ENCODE measurements at regions not wholly inside any gene's neighbourhood (a gene's known extent, or its start where the extent isn't known, plus 50 kb on each side); places are given as distances from the start of the nearest gene placed in this dataset.

GRCh38 chr7:68485253-68485917 is 1112.9 kb upstream of the AUTS2 start:
- H3K4me3 ChIP-seq = no peak overlapping the region

GRCh38 chr7:68488341-68489060 is 1109.8 kb upstream of the AUTS2 start:
- Histone ChIP-seq H3K27ac (no peak overlapping the region), H3K36me3 (no peaks in the 10 kb centered on the region), H3K9me3 (no peaks in the 10 kb centered on the region), H3K4me1 (ENCODE audit: insufficient read depth) (no peaks in the 10 kb centered on the region), H3K4me3 (no peak overlapping the region), H3K27me3 (no peaks in the 10 kb centered on the region)
- no peak for TF ChIP-seq EP300 (IDR thresholded peaks at IDR 0.05)
- no peak for TF ChIP-seq POLR2A (IDR thresholded peaks at IDR 0.05)
- TF ChIP-seq CTCF (IDR thresholded peaks at IDR 0.05) = no peak
- no peak for DNase-seq
- intact Hi-C loops (cut with DNase I) = no loop called here
- WGBS, 3 donors = 56 to 61% (median 58%) methylated on average over 8 of the region's 8 CpGs

More at GRCh38 chr7:68485253-68485917, 1112.9 kb upstream of the AUTS2 start:
- no peak for DNase-seq
- Histone ChIP-seq H3K36me3 (no peaks in the 10 kb centered on the region), H3K27me3 (no peaks in the 10 kb centered on the region), H3K9me3 (no peaks in the 10 kb centered on the region), H3K27ac (no peak overlapping the region), H3K4me1 (ENCODE audit: insufficient read depth) (no peaks in the 10 kb centered on the region)
- intact Hi-C loops (cut with DNase I) = no loop called here
- WGBS, 3 donors = 68 to 89% (median 76%) methylated on average over 2 of the region's 2 CpGs
- TF ChIP-seq POLR2A (IDR thresholded peaks at IDR 0.05) = no peak
- no peak for TF ChIP-seq CTCF (IDR thresholded peaks at IDR 0.05)
- no peak for TF ChIP-seq EP300 (IDR thresholded peaks at IDR 0.05)

GRCh38 chr7:68491523-68492358 is 1106.5 kb upstream of the AUTS2 start:
- 93 to 95% (median 95%) methylated on average over 2 of the region's 2 CpGs for WGBS, 3 donors
- no peak overlapping the region for H3K4me3 ChIP-seq
- intact Hi-C loops (cut with DNase I) = no loop called here
- TF ChIP-seq EP300 (IDR thresholded peaks at IDR 0.05) (no peak), POLR2A (IDR thresholded peaks at IDR 0.05) (no peak)
- no peak overlapping the region for H3K27ac ChIP-seq
- no peak for DNase-seq
- H3K36me3 ChIP-seq = no peaks in the 10 kb centered on the region
- no peaks in the 10 kb centered on the region for H3K4me1 ChIP-seq (ENCODE audit: insufficient read depth)
- H3K9me3 ChIP-seq = no peaks in the 10 kb centered on the region
- H3K27me3 ChIP-seq = no peaks in the 10 kb centered on the region

- 95 to 97% (median 96%) methylated on average over 1 of the region's 1 CpG for WGBS, 3 donors
Observed at GRCh38 chr7:68492359-68492690, 1106.0 kb upstream of the AUTS2 start.

More at GRCh38 chr7:68492359-68492690, 1106.0 kb upstream of the AUTS2 start:
- H3K27me3 ChIP-seq = no peaks in the 10 kb centered on the region
- H3K27ac ChIP-seq = no peak overlapping the region
- TF ChIP-seq POLR2A (IDR thresholded peaks at IDR 0.05) (no peak), CTCF (IDR thresholded peaks at IDR 0.05) (no peak), EP300 (IDR thresholded peaks at IDR 0.05) (no peak)
- intact Hi-C loops (cut with DNase I) = no loop called here
- no peaks in the 10 kb centered on the region for H3K9me3 ChIP-seq
- H3K36me3 ChIP-seq = no peaks in the 10 kb centered on the region
- no peak overlapping the region for H3K4me3 ChIP-seq
- H3K4me1 ChIP-seq (ENCODE audit: insufficient read depth) = no peaks in the 10 kb centered on the region
- no peak for DNase-seq

Data from ovary (tissue), 7 donors.